Right hindlimb (tissue), 1 donor: ENCODE measurements at regions not wholly inside any gene's neighbourhood (a gene's known extent, or its start where the extent isn't known, plus 50 kb on each side); places are given as distances from the start of the nearest gene placed in this dataset.

Experiments used
- DNase-seq: peaks from one replicate; pipeline ENCODE4 v3.0.0-alpha.2; 2018

- DNase-seq: no peak
Measured at GRCh38 chr3:102605153-102605552, 170.3 kb downstream of the ZPLD1 start.

DNA sequence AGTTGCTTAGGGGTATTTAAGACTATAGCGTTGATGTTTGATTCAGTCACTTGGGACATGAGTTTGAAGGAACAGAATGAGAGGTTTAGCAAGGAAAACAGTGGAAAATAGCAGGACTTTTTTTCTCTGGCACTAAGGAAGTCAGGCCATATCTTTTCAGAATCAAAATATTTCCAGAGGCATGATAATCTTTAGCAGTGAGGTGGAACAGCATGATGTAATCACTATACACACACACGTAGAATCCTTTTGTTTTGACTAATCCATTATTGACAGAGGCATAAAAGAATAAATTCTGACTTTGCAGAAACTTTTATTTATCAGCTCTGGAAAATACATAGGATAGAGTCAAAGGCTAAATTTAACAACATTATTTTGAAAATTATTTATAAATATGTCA is 174.1 kb downstream of the ZPLD1 start:
- no peak for DNase-seq

- no peak for DNase-seq
Measured at GRCh38 chr3:102614021-102614569, 179.3 kb downstream of the ZPLD1 start.

DNA sequence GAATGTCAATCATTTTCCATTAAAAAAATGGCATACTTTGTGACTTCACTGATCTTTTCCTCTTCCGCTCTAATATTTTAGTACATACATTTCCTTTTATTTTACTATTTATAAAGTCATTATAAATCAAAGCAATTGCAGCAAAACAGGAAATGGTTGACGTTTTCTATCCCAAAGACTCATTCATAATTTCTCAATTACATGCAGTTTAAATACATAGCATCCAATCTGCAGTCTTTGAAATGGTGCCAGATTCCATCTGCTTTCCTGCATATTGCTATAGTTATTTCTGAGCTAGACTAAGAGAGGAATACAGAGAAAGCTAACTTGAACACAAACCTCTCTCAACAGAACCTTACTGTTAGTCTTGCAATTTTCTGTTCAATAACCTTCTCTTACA is 179.8 kb downstream of the ZPLD1 start:
- DNase-seq: no peak

DNA sequence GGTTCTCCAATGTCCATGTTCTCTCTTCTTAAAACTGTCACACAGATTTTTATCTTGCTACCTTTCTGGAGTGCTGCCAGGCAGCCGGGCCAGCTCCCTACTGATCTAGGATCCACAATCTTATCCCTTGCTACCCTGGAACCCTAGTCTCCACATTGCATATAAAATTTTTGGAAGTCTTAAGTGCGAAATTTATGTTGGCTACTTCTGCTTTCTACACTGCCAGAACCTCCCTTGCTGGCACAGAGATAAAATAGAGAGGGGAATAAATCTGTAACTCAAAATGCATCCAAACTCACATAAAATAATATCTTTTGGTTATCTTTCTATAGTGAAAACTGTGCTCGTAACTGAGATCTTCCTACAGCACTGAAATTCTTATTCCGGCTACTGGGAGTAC is 182.6 kb downstream of the ZPLD1 start:
- DNase-seq: no peak

DNA sequence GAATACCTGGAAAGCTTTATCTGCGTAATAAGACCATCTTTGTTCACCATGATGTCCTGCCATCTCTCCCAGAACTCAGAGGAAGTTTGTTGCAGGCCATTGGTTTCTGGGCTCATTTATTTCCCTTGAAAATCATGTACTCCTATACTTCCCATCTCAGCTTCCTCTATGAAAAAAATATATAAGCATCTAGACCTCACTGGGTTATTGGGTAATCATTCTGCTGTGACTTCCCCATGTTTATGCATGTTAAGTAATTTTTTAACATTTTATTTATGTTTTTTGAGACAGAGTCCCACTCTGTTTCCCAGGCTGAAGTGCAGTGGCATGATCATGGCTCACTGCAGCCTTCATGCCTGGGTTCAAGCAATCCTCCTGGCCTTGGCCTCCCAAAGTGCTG is 184.5 kb downstream of the ZPLD1 start:
- no peak for DNase-seq

DNA sequence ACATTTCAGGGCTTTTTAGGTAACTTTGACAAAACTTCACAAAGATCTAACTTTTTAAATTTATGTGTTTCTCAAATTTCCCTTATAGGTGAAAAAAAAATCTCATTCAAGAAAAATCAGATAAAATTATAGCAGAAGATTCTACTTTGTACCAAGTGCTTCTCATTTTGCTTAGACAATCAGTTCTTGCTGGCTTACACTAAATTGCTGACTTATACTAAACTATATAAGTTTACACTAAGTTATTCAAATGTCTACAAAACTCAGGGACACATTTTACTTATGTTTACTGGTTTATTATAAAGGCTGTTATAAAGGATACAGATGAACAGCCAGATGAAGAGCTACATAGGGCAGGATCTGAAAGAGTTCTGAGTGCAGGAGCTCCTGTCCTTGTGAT is 195.1 kb downstream of the ZPLD1 start:
- DNase-seq: no peak

GRCh38 chr3:102630531-102630930 is 195.7 kb downstream of the ZPLD1 start:
- no peak for DNase-seq

DNA sequence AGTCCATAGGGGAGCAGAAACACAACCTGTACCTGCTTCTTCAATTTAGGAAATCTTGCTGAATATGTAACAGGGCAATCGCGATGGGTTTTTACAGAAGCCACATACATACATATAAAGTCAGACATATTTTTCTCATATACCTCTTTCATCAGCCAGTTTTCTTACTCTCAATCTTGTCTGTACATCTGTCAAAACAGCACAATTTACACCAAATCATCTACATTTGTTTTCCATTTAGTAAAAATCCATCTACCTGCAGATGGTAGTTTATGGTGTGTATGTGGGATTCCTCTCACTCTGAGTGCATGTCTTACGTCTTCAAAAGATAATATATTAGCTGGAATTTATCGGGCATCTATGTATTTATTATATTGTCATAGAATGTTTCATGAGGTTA is 208.7 kb downstream of the ZPLD1 start:
- DNase-seq: no peak

- no peak for DNase-seq
Measured at GRCh38 chr3:102646557-102646956, 211.7 kb downstream of the ZPLD1 start.

DNA sequence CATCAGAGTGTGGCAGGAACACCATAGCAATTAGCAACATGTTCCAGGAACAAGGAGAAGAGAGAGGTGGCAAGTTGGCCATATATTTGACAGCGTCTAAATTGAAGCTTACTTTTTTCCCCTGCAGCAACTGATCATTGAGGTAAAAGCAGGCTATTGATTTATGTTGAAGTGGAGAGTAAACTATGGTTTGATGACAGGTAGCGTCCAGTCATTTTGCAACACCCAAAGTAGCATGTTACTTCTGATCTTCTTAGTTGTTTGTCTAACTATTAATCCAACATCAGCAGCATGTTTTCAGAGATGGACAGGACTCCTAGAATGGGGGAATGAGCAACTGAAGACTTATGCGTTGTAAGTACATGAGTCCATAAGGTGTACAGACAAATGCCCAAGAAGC is 225.8 kb downstream of the ZPLD1 start:
- DNase-seq: no peak

GRCh38 chr3:102661707-102662497 is 227.1 kb downstream of the ZPLD1 start:
- no peak for DNase-seq

GRCh38 chr3:102662498-102662772 is 227.6 kb downstream of the ZPLD1 start:
- no peak for DNase-seq

GRCh38 chr3:102664126-102664525 is 229.3 kb downstream of the ZPLD1 start:
- no peak for DNase-seq

GRCh38 chr3:102665183-102665582 is 230.4 kb downstream of the ZPLD1 start:
- no peak for DNase-seq

- no peak for DNase-seq
Measured at GRCh38 chr3:102668247-102668646, 233.4 kb downstream of the ZPLD1 start.

- DNase-seq: no peak
Measured at GRCh38 chr3:102670986-102671385, 236.2 kb downstream of the ZPLD1 start.

GRCh38 chr3:102672305-102672704 is 237.5 kb downstream of the ZPLD1 start:
- no peak for DNase-seq

GRCh38 chr3:102673271-102674115 is 238.7 kb downstream of the ZPLD1 start:
- peak; percentile 76 for DNase-seq

DNA sequence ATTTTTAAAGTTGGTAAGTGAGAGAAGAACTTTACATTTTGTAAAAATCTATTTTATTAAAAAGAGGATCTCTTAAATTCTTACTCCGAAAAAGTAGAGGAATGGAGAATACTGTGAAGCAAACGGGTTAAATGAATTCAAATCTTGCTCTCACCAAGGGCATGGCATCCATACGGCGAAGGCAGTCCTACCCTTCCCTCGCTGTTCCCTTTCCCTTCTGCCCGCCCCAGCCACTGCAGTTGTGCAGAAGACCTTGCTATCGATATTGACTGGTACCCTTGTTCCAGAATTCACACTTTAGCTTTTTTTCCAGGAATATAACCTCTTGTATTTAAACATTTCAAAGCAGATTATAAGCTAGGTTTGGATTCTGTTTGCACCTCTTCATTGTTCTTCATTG is 239.5 kb downstream of the ZPLD1 start:
- no peak for DNase-seq

GRCh38 chr3:102676424-102676823 is 241.6 kb downstream of the ZPLD1 start:
- DNase-seq: no peak

- DNase-seq: no peak
Measured at GRCh38 chr3:102682741-102683140, 247.9 kb downstream of the ZPLD1 start.

DNA sequence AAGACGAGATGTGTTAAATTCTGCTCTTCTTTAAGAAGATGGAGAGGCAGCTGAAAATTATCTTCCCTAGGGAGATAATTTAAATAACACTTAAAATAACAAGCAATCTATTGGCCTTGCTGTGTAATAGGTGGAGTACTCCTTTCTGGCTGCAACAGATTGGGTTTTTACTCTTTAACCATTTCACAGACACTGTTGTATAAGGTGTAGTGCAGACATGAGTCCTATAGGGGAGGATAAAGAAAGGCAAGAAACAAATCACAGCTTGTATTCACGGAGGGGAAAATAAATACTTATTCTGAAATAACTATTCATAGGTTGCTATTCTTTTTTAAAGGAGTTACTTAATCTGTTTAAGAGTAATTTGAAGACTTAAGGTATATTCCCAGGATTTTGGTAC is 252.0 kb downstream of the ZPLD1 start:
- no peak for DNase-seq

- DNase-seq: no peak
Measured at GRCh38 chr3:102687851-102688555, 253.2 kb downstream of the ZPLD1 start.
